ENCODE measurements at regions not wholly inside any gene's neighbourhood (a gene's known extent, or its start where the extent isn't known, plus 50 kb on each side); places are given as distances from the start of the nearest gene placed in this dataset.

DNA sequence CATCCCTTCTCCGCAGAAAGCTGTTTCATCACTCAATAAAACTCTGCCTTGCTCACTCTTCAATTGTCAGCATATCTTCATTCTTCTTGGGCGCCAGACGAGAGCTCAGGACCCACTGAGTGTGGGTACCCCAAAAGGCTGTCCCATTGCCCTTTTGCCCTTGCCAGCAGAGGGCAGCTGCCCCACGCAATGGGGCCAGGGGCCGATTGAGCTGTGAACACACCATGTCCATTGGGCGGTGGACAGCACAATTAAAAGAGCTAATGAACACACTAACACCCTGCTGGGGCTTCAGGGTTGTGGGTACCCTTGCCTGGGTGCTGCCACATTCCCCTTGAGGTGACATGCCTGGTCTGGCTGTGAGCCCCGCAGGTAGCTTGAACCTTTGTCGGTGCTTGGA, 487.2 kb upstream of the NUDT12 start:
- ChIA-PET POLR2A (no interaction called here), CTCF (no interaction called here)
- H3K9ac ChIP-seq (ENCODE audit: low read length): no peak overlapping the region
- Mint-ChIP-seq H3K4me1 (no peaks in the 10 kb centered on the region), H3K27me3 (no peaks in the 10 kb centered on the region), H3K27ac (no peak overlapping the region), H3K4me3 (no peak overlapping the region), H3K9me3 (ENCODE audit: insufficient read depth) (peaks cover 4% of the 10 kb centered on the region)
- intact Hi-C loops (cut with micrococcal nuclease): no loop called here
- H3K4me2 ChIP-seq (replicated peaks; ENCODE audit: low read depth, low read length, poor library complexity, severe bottlenecking): no peak overlapping the region
- peaks cover 0 to 4% (median 0%) of the 10 kb centered on the region in 3 donors for H3K9me3 ChIP-seq (ENCODE audit: control extremely low read depth in 1 of 3, control insufficient read depth in 2 of 3, insufficient read depth in 1 of 3, low read length in 2 of 3)
- WGBS (ENCODE audit: insufficient coverage): 92% methylated on average over 7 of the region's 8 CpGs
- TF ChIP-seq, protein P1, sequence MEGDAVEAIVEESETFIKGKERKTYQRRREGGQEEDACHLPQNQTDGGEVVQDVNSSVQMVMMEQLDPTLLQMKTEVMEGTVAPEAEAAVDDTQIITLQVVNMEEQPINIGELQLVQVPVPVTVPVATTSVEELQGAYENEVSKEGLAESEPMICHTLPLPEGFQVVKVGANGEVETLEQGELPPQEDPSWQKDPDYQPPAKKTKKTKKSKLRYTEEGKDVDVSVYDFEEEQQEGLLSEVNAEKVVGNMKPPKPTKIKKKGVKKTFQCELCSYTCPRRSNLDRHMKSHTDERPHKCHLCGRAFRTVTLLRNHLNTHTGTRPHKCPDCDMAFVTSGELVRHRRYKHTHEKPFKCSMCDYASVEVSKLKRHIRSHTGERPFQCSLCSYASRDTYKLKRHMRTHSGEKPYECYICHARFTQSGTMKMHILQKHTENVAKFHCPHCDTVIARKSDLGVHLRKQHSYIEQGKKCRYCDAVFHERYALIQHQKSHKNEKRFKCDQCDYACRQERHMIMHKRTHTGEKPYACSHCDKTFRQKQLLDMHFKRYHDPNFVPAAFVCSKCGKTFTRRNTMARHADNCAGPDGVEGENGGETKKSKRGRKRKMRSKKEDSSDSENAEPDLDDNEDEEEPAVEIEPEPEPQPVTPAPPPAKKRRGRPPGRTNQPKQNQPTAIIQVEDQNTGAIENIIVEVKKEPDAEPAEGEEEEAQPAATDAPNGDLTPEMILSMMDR (IDR thresholded peaks at IDR 0.05): no peak
- no peak for TF ChIP-seq EZH2 (IDR thresholded peaks at IDR 0.05; ENCODE audit: borderline replicate concordance, insufficient read depth, low read depth, low read length, poor library complexity, severe bottlenecking)
- no peak overlapping the region for H2AFZ ChIP-seq (ENCODE audit: insufficient read depth, low read depth, low read length, poor library complexity, severe bottlenecking)
- ATAC-seq (ENCODE audit: low read depth) (no peak), DNase-seq (no peak)
- H3K4me1 ChIP-seq (ENCODE audit: control insufficient read depth in 2 of 2, insufficient read depth in 2 of 2, low read length in 2 of 2): no peaks in the 10 kb centered on the region
- no peaks in the 10 kb centered on the region for H4K20me1 ChIP-seq (ENCODE audit: control insufficient read depth, insufficient read depth, low read length, poor library complexity, severe bottlenecking)
- no peak overlapping the region for H3K27ac ChIP-seq (ENCODE audit: low read length in 2 of 2)
- H3K27me3 ChIP-seq (replicated peaks in 1 of 4; ENCODE audit: control extremely low read depth in 1 of 4, control insufficient read depth in 3 of 4, insufficient read depth in 4 of 4, low read length in 3 of 4): no peaks in the 10 kb centered on the region
- no peaks in the 10 kb centered on the region for H3K36me3 ChIP-seq (replicated peaks in 1 of 2; ENCODE audit: control extremely low read depth in 1 of 2, control insufficient read depth in 1 of 2, extremely low read depth in 1 of 2, insufficient read depth in 2 of 2, low read length in 1 of 2)
- H3K4me3 ChIP-seq (ENCODE audit: control extremely low read depth in 1 of 5, extremely low read depth in 1 of 5, insufficient read depth in 1 of 5, low read depth in 2 of 5, low read length in 4 of 5): no peak overlapping the region
- H3K79me2 ChIP-seq (ENCODE audit: control insufficient read depth, insufficient read depth, low read length): no peaks in the 10 kb centered on the region

GRCh38 chr5:104048231-104048630, 485.6 kb upstream of the NUDT12 start:
- Histone ChIP-seq H3K79me2 (ENCODE audit: control insufficient read depth, insufficient read depth, low read length) (no peaks in the 10 kb centered on the region), H3K27me3 (replicated peaks in 1 of 4; ENCODE audit: control extremely low read depth in 1 of 4, control insufficient read depth in 3 of 4, insufficient read depth in 4 of 4, low read length in 3 of 4) (no peaks in the 10 kb centered on the region), H3K4me3 (ENCODE audit: control extremely low read depth in 1 of 5, extremely low read depth in 1 of 5, insufficient read depth in 1 of 5, low read depth in 2 of 5, low read length in 4 of 5) (no peak overlapping the region), H3K4me2 (replicated peaks; ENCODE audit: low read depth, low read length, poor library complexity, severe bottlenecking) (no peak overlapping the region), H2AFZ (ENCODE audit: insufficient read depth, low read depth, low read length, poor library complexity, severe bottlenecking) (no peak overlapping the region), H4K20me1 (ENCODE audit: control insufficient read depth, insufficient read depth, low read length, poor library complexity, severe bottlenecking) (no peaks in the 10 kb centered on the region), H3K4me1 (ENCODE audit: control insufficient read depth in 2 of 2, insufficient read depth in 2 of 2, low read length in 2 of 2) (no peaks in the 10 kb centered on the region), H3K27ac (ENCODE audit: low read length in 2 of 2) (no peak overlapping the region), H3K9ac (ENCODE audit: low read length) (no peak overlapping the region), H3K36me3 (replicated peaks in 1 of 2; ENCODE audit: control extremely low read depth in 1 of 2, control insufficient read depth in 1 of 2, extremely low read depth in 1 of 2, insufficient read depth in 2 of 2, low read length in 1 of 2) (no peaks in the 10 kb centered on the region), H3K9me3 (ENCODE audit: control extremely low read depth in 1 of 3, control insufficient read depth in 2 of 3, insufficient read depth in 1 of 3, low read length in 2 of 3) (peaks cover 0 to 4% (median 1%) of the 10 kb centered on the region in 3 donors)
- DNase-seq: no peak
- POLR2A ChIA-PET: no interaction called here
- TF ChIP-seq EZH2 (IDR thresholded peaks at IDR 0.05; ENCODE audit: borderline replicate concordance, insufficient read depth, low read depth, low read length, poor library complexity, severe bottlenecking): no peak
- TF ChIP-seq, protein P1 (IDR thresholded peaks at IDR 0.05): no peak
- H3K27ac Mint-ChIP-seq: no peak overlapping the region
- WGBS (ENCODE audit: insufficient coverage): no CpG with 5 or more reads among the region's 2 CpGs
- no peaks in the 10 kb centered on the region for H3K4me1 Mint-ChIP-seq
- no peak overlapping the region for H3K4me3 Mint-ChIP-seq
- ATAC-seq (ENCODE audit: low read depth): no peak
- CTCF ChIA-PET: no interaction called here
- peaks cover 4% of the 10 kb centered on the region for H3K9me3 Mint-ChIP-seq (ENCODE audit: insufficient read depth)
- H3K27me3 Mint-ChIP-seq: no peaks in the 10 kb centered on the region
- intact Hi-C loops (cut with micrococcal nuclease): no loop called here
